ENCODE measurements at regions not wholly inside any gene's neighbourhood (a gene's known extent, or its start where the extent isn't known, plus 50 kb on each side); places are given as distances from the start of the nearest gene placed in this dataset.

- no peak overlapping the region for H3K4me3 ChIP-seq (ENCODE audit: low read length)
- TF ChIP-seq ZNF274 (IDR thresholded peaks at IDR 0.05; ENCODE audit: low read depth, low read length) = no peak
These were observed 98.9 kb upstream of the PLEKHG7 start for GRCh38 chr12:92603741-92604432.

GRCh38 chr12:92602930-92603623 lies 99.7 kb upstream of the PLEKHG7 start:
- no peak for TF ChIP-seq ZNF274 (IDR thresholded peaks at IDR 0.05; ENCODE audit: low read depth, low read length)
- H3K4me3 ChIP-seq (ENCODE audit: low read length) = no peak overlapping the region

- no peak for TF ChIP-seq ZNF274 (IDR thresholded peaks at IDR 0.05; ENCODE audit: low read depth, low read length)
- no peak overlapping the region for H3K4me3 ChIP-seq (ENCODE audit: low read length)
These were observed 100.3 kb upstream of the PLEKHG7 start for GRCh38 chr12:92602476-92602875.

GRCh38 chr12:92601680-92602079 lies 101.1 kb upstream of the PLEKHG7 start:
- no peak for TF ChIP-seq ZNF274 (IDR thresholded peaks at IDR 0.05; ENCODE audit: low read depth, low read length)
- no peak overlapping the region for H3K4me3 ChIP-seq (ENCODE audit: low read length)

GRCh38 chr12:92601176-92601575 lies 101.6 kb upstream of the PLEKHG7 start:
- H3K4me3 ChIP-seq (ENCODE audit: low read length) = no peak overlapping the region
- TF ChIP-seq ZNF274 (IDR thresholded peaks at IDR 0.05; ENCODE audit: low read depth, low read length) = no peak

- no peak for TF ChIP-seq ZNF274 (IDR thresholded peaks at IDR 0.05; ENCODE audit: low read depth, low read length)
- no peak overlapping the region for H3K4me3 ChIP-seq (ENCODE audit: low read length)
These were observed 102.7 kb upstream of the PLEKHG7 start for GRCh38 chr12:92600052-92600451.

- H3K4me3 ChIP-seq (ENCODE audit: low read length) = no peak overlapping the region
- TF ChIP-seq ZNF274 (IDR thresholded peaks at IDR 0.05; ENCODE audit: low read depth, low read length) = no peak
These were observed 104.8 kb upstream of the PLEKHG7 start for GRCh38 chr12:92597997-92598396.

GRCh38 chr12:92597118-92597517 lies 105.7 kb upstream of the PLEKHG7 start:
- no peak for TF ChIP-seq ZNF274 (IDR thresholded peaks at IDR 0.05; ENCODE audit: low read depth, low read length)
- no peak overlapping the region for H3K4me3 ChIP-seq (ENCODE audit: low read length)

- no peak for TF ChIP-seq ZNF274 (IDR thresholded peaks at IDR 0.05; ENCODE audit: low read depth, low read length)
These were observed 106.4 kb upstream of the PLEKHG7 start for GRCh38 chr12:92596383-92596782.

GRCh38 chr12:92595663-92596062 lies 107.1 kb upstream of the PLEKHG7 start:
- no peak overlapping the region for H3K4me3 ChIP-seq (ENCODE audit: low read length)
- TF ChIP-seq ZNF274 (IDR thresholded peaks at IDR 0.05; ENCODE audit: low read depth, low read length) = no peak

More at GRCh38 chr12:92596383-92596782, 106.4 kb upstream of the PLEKHG7 start:
- no peak overlapping the region for H3K4me3 ChIP-seq (ENCODE audit: low read length)

- H3K4me3 ChIP-seq (ENCODE audit: low read length) = no peak overlapping the region; the same call in 1 of the 2 replicates
- TF ChIP-seq ZNF274 (IDR thresholded peaks at IDR 0.05; ENCODE audit: low read depth, low read length) = no peak
These were observed 108.9 kb upstream of the PLEKHG7 start for GRCh38 chr12:92593734-92594402.

GRCh38 chr12:92585115-92585727 lies 117.6 kb upstream of the PLEKHG7 start:
- no peak overlapping the region for H3K4me3 ChIP-seq (ENCODE audit: low read length)
- no peak for TF ChIP-seq ZNF274 (IDR thresholded peaks at IDR 0.05; ENCODE audit: low read depth, low read length)

GRCh38 chr12:92583910-92584309 lies 118.9 kb upstream of the PLEKHG7 start:
- no peak for TF ChIP-seq ZNF274 (IDR thresholded peaks at IDR 0.05; ENCODE audit: low read depth, low read length)
- no peak overlapping the region for H3K4me3 ChIP-seq (ENCODE audit: low read length)

GRCh38 chr12:92582893-92583292 lies 119.9 kb upstream of the PLEKHG7 start:
- no peak for TF ChIP-seq ZNF274 (IDR thresholded peaks at IDR 0.05; ENCODE audit: low read depth, low read length)
- no peak overlapping the region for H3K4me3 ChIP-seq (ENCODE audit: low read length)

Data from GM08714 (cell line).